Suprapubic skin (tissue), 4 donors: ENCODE measurements at regions not wholly inside any gene's neighbourhood (a gene's known extent, or its start where the extent isn't known, plus 50 kb on each side); places are given as distances from the start of the nearest gene placed in this dataset.

ENCODE experiments used
- DNase-seq, 2 donors: peaks; one replicate each; pipeline ENCODE4 v3.0.0-alpha.2; 2019; ENCODE audit warnings: low spot score in 2 of 2
- H3K27ac ChIP-seq: fragments of 200-600 bp; sonication (generic); one replicate; pipeline ENCODE4 v1.5.1; 2019
- H3K27me3 ChIP-seq: fragments of 200-600 bp; sonication (generic); one replicate; pipeline ENCODE4 v1.5.1; 2019
- H3K36me3 ChIP-seq: fragments of 200-600 bp; sonication (generic); one replicate; pipeline ENCODE4 v1.5.1; 2019
- H3K4me1 ChIP-seq: fragments of 200-600 bp; sonication (generic); one replicate; pipeline ENCODE4 v1.5.1; 2019
- H3K4me3 ChIP-seq: fragments of 200-600 bp; sonication (generic); one replicate; pipeline ENCODE4 v1.5.1; 2019; ENCODE audit warnings: mild to moderate bottlenecking
- H3K9me3 ChIP-seq: fragments of 200-600 bp; sonication (generic); one replicate; pipeline ENCODE4 v1.5.1; 2019
- CTCF ChIP-seq, 2 donors: fragments of 200-600 bp in 1 of 2; fragments of 450-650 bp in 1 of 2; sonication (generic) in 1 of 2; IDR thresholded peaks; one replicate each; pipeline ENCODE4 v1.5.1; 2016 to 2019; ENCODE audit warnings: antibody characterized with exemption in 2 of 2, mild to moderate bottlenecking in 1 of 2, moderate library complexity in 1 of 2
- EP300 ChIP-seq: sonication (generic); formaldehyde crosslinking; IDR thresholded peaks from one replicate; pipeline ENCODE4 v1.6.1; 2017; ENCODE audit warnings: antibody characterized with exemption
- POLR2A ChIP-seq, 2 donors: fragments of 450-650 bp; IDR thresholded peaks; one replicate each; pipeline ENCODE4 v1.6.1; 2017; ENCODE audit warnings: antibody characterized with exemption in 2 of 2, mild to moderate bottlenecking in 2 of 2, moderate library complexity in 2 of 2
- POLR2AphosphoS5 ChIP-seq, 3 donors: sonication (generic); formaldehyde crosslinking; IDR thresholded peaks; one replicate each; pipeline ENCODE4 v1.6.1; 2017; ENCODE audit warnings: antibody characterized with exemption in 3 of 3
- WGBS: methylation state at CpG from one replicate; pipeline ENCODE4 v1.1.5; 2018; 5-methylcytosine and 5-hydroxymethylcytosine counted together

GRCh38 chr5:111993242-111993641 lies 236.2 kb upstream of the NREP start:
- H3K36me3 ChIP-seq = no peaks in the 10 kb centered on the region
- 83% methylated on average over 2 of the region's 2 CpGs for WGBS
- H3K4me1 ChIP-seq = no peaks in the 10 kb centered on the region

GRCh38 chr5:111984044-111984443 lies 227.1 kb upstream of the NREP start:
- H3K27me3 ChIP-seq = no peaks in the 10 kb centered on the region
- H3K36me3 ChIP-seq = no peaks in the 10 kb centered on the region
- no peaks in the 10 kb centered on the region for H3K4me1 ChIP-seq
- WGBS = 47% methylated on average over 2 of the region's 2 CpGs
- H3K27ac ChIP-seq = no peak overlapping the region
- no peak for DNase-seq
- no peaks in the 10 kb centered on the region for H3K9me3 ChIP-seq
- H3K4me3 ChIP-seq = no peak overlapping the region
- TF ChIP-seq CTCF (IDR thresholded peaks at IDR 0.05) = no peak
- no peak for TF ChIP-seq POLR2A (IDR thresholded peaks at IDR 0.05)
- TF ChIP-seq EP300 = no peak
- TF ChIP-seq POLR2AphosphoS5 (IDR thresholded peaks at IDR 0.05) = no peak

More at GRCh38 chr5:111993242-111993641, 236.2 kb upstream of the NREP start:
- TF ChIP-seq POLR2AphosphoS5 (IDR thresholded peaks at IDR 0.05) (no peak), EP300 (no peak), CTCF (IDR thresholded peaks at IDR 0.05) (no peak), POLR2A (IDR thresholded peaks at IDR 0.05) (no peak)
- Histone ChIP-seq H3K4me3 (no peak overlapping the region), H3K27ac (no peak overlapping the region), H3K9me3 (no peaks in the 10 kb centered on the region), H3K27me3 (no peaks in the 10 kb centered on the region)
- no peak for DNase-seq

GRCh38 chr5:111983459-111983858 lies 226.5 kb upstream of the NREP start:
- Histone ChIP-seq H3K27ac (no peak overlapping the region), H3K36me3 (no peaks in the 10 kb centered on the region), H3K27me3 (no peaks in the 10 kb centered on the region), H3K4me3 (no peak overlapping the region), H3K4me1 (no peaks in the 10 kb centered on the region), H3K9me3 (no peaks in the 10 kb centered on the region)
- no peak for DNase-seq
- TF ChIP-seq POLR2AphosphoS5 (IDR thresholded peaks at IDR 0.05) (no peak), EP300 (no peak), POLR2A (IDR thresholded peaks at IDR 0.05) (no peak), CTCF (IDR thresholded peaks at IDR 0.05) (no peak)
- 47% methylated on average over 1 of the region's 1 CpG for WGBS

- H3K27me3 ChIP-seq = no peaks in the 10 kb centered on the region
- no peak overlapping the region for H3K4me3 ChIP-seq
- H3K36me3 ChIP-seq = no peaks in the 10 kb centered on the region
- 84% methylated on average over 2 of the region's 2 CpGs for WGBS
- DNase-seq = no peak
- no peak overlapping the region for H3K27ac ChIP-seq
- H3K4me1 ChIP-seq = no peaks in the 10 kb centered on the region
- no peaks in the 10 kb centered on the region for H3K9me3 ChIP-seq
- TF ChIP-seq CTCF (IDR thresholded peaks at IDR 0.05) (no peak), POLR2A (IDR thresholded peaks at IDR 0.05) (no peak), POLR2AphosphoS5 (IDR thresholded peaks at IDR 0.05) (no peak)
Observed at GRCh38 chr5:111977436-111977829, 220.4 kb upstream of the NREP start.

GRCh38 chr5:111976705-111977435 lies 219.9 kb upstream of the NREP start:
- TF ChIP-seq POLR2AphosphoS5 (IDR thresholded peaks at IDR 0.05) (no peak), POLR2A (IDR thresholded peaks at IDR 0.05) (no peak), EP300 (no peak)
- H3K9me3 ChIP-seq = no peaks in the 10 kb centered on the region
- H3K36me3 ChIP-seq = no peaks in the 10 kb centered on the region
- H3K27ac ChIP-seq = no peak overlapping the region
- no peaks in the 10 kb centered on the region for H3K27me3 ChIP-seq
- H3K4me3 ChIP-seq = no peak overlapping the region
- no peak for DNase-seq
- WGBS = 73% methylated on average over 2 of the region's 2 CpGs
- H3K4me1 ChIP-seq = no peaks in the 10 kb centered on the region
